Adrenal gland (tissue), 9 donors: ENCODE measurements at regions not wholly inside any gene's neighbourhood (a gene's known extent, or its start where the extent isn't known, plus 50 kb on each side); places are given as distances from the start of the nearest gene placed in this dataset.

Experiments used
- DNase-seq, 7 donors: peaks; one replicate each; pipeline ENCODE4 v3.0.0-alpha.2; 2019 to 2020
- H3K27ac ChIP-seq, 5 donors: fragments of 200-600 bp; sonication (generic) in 4 of 5; 1 replicate in 3 of 5; 2 replicates in 2 of 5; pipeline versions ENCODE4 v1.5.1 to v1.8.0; 2016 to 2020; ENCODE audit warnings: mild to moderate bottlenecking in 1 of 5
- H3K27me3 ChIP-seq: fragments of 200-600 bp; 2 replicates; pipeline ENCODE4 v1.8.0; 2021
- H3K36me3 ChIP-seq, 2 donors: fragments of 200-600 bp; replicated peaks in 1 of 2; 1 replicate in 1 of 2; 2 replicates in 1 of 2; pipeline versions ENCODE4 v1.5.1 to v1.8.0; 2018 to 2022
- H3K4me1 ChIP-seq, 2 donors: fragments of 200-600 bp; replicated peaks in 1 of 2; 1 replicate in 1 of 2; 2 replicates in 1 of 2; pipeline versions ENCODE4 v1.5.1 to v1.8.0; 2018 to 2021
- H3K4me3 ChIP-seq, 4 donors: fragments of 200-600 bp; sonication (generic) in 3 of 4; one replicate each; pipeline ENCODE4 v1.5.1; 2016 to 2018
- H3K9me3 ChIP-seq, 3 donors: fragments of 200-600 bp; sonication (generic) in 1 of 3; replicated peaks in 1 of 3; 1 replicate in 2 of 3; 2 replicates in 1 of 3; pipeline versions ENCODE4 v1.5.1 to v1.8.0; 2016 to 2021
- CTCF ChIP-seq, 6 experiments: fragments of 450-650 bp in 4 of 6; fragments of 200-600 bp in 2 of 6; sonication (generic) in 1 of 6; IDR thresholded peaks; 1 replicate in 5 of 6; 2 replicates in 1 of 6; pipeline versions ENCODE4 v1.5.1 to v1.8.0; 2016 to 2021; ENCODE audit warnings: antibody characterized with exemption in 6 of 6, mild to moderate bottlenecking in 2 of 6, moderate library complexity in 1 of 6
- POLR2A ChIP-seq, 2 donors: fragments of 450-650 bp; IDR thresholded peaks; one replicate each; pipeline ENCODE4 v1.6.1; 2017; ENCODE audit warnings: antibody characterized with exemption in 2 of 2, mild to moderate bottlenecking in 2 of 2, moderate library complexity in 1 of 2
- WGBS, 4 donors: extraction: QIAGEN DNeasy Blood & Tissue Kit in 2 of 4; methylation state at CpG; one replicate each; pipeline versions ENCODE4 v1.1.5 to v1.1.7; 2013 to 2017; 5-methylcytosine and 5-hydroxymethylcytosine counted together
- intact Hi-C, 2 donors: fragments of 100-400 bp; cut with DNase I; formaldehyde crosslinking; loops; one replicate each; pipeline versions ENCODE4 v1.14.1 to v1.15.0; 2022 to 2023
- donor health status: healthy with polysubstance abuse.
- donor health status: Bipolar disorder and iron deficiency.
- donor health status: DM: yes; HTN: yes; CAD: no.
- donor health status: DM: no; HTN: no; CAD: no.
- donor health status: DM: no; HTN: no; CAD: no.

- H3K27me3 ChIP-seq = no peaks in the 10 kb centered on the region
- intact Hi-C loops = no loop called here
- no peak overlapping the region for H3K27ac ChIP-seq
- H3K4me3 ChIP-seq = no peak overlapping the region
- TF ChIP-seq POLR2A (IDR thresholded peaks at IDR 0.05) = no peak
- no peak for TF ChIP-seq CTCF (IDR thresholded peaks at IDR 0.05)
- DNase-seq = no peak
- no peaks in the 10 kb centered on the region for H3K9me3 ChIP-seq
- WGBS, 4 donors = 61 to 78% (median 74%) methylated on average over 4 of the region's 4 CpGs
- H3K36me3 ChIP-seq = no peaks in the 10 kb centered on the region
- no peaks in the 10 kb centered on the region for H3K4me1 ChIP-seq
These were observed 601.3 kb downstream of the ETS1 start for GRCh38 chr11:127986073-127986472.

GRCh38 chr11:127972816-127973215 is 614.5 kb downstream of the ETS1 start:
- H3K36me3 ChIP-seq = no peaks in the 10 kb centered on the region
- intact Hi-C loops = no loop called here
- no peaks in the 10 kb centered on the region for H3K27me3 ChIP-seq
- no peaks in the 10 kb centered on the region for H3K4me1 ChIP-seq
- H3K9me3 ChIP-seq = no peaks in the 10 kb centered on the region
- TF ChIP-seq POLR2A (IDR thresholded peaks at IDR 0.05) (no peak), CTCF (IDR thresholded peaks at IDR 0.05) (no peak)
- H3K4me3 ChIP-seq = no peak overlapping the region
- DNase-seq = no peak
- H3K27ac ChIP-seq = no peak overlapping the region

- Histone ChIP-seq H3K4me1 (no peaks in the 10 kb centered on the region), H3K36me3 (no peaks in the 10 kb centered on the region), H3K27ac (no peak overlapping the region), H3K9me3 (no peaks in the 10 kb centered on the region), H3K27me3 (no peaks in the 10 kb centered on the region), H3K4me3 (no peak overlapping the region)
- 67 to 77% (median 74%) methylated on average over 5 of the region's 5 CpGs for WGBS, 4 donors
- intact Hi-C loops = no loop called here
- TF ChIP-seq POLR2A (IDR thresholded peaks at IDR 0.05) (no peak), CTCF (IDR thresholded peaks at IDR 0.05) (no peak)
- no peak for DNase-seq
These were observed 615.9 kb downstream of the ETS1 start for GRCh38 chr11:127971448-127971847.

GRCh38 chr11:127966821-127967220 is 620.5 kb downstream of the ETS1 start:
- no peaks in the 10 kb centered on the region for H3K9me3 ChIP-seq
- DNase-seq = no peak
- no peak overlapping the region for H3K27ac ChIP-seq
- H3K36me3 ChIP-seq = no peaks in the 10 kb centered on the region
- intact Hi-C loops = no loop called here
- WGBS, 4 donors = 68 to 82% (median 75%) methylated on average over 1 of the region's 1 CpG
- no peaks in the 10 kb centered on the region for H3K27me3 ChIP-seq
- no peaks in the 10 kb centered on the region for H3K4me1 ChIP-seq
- TF ChIP-seq POLR2A (IDR thresholded peaks at IDR 0.05) (no peak), CTCF (IDR thresholded peaks at IDR 0.05) (no peak)
- H3K4me3 ChIP-seq = no peak overlapping the region
